HEK293 (cell line): ENCODE measurements at regions not wholly inside any gene's neighbourhood (a gene's known extent, or its start where the extent isn't known, plus 50 kb on each side); places are given as distances from the start of the nearest gene placed in this dataset.

Experiments
- CTCF ChIA-PET: fragments of 350-600 bp; formaldehyde crosslinking; extraction: SDS; loops from one replicate; lab custom pipeline; 2021; ENCODE audit warnings: antibody characterized with exemption; lab: Yijun Ruan, JAX
- POLR2A ChIA-PET: fragments of 300-600 bp; formaldehyde crosslinking; extraction: SDS; loops from one replicate; lab custom pipeline; 2020; ENCODE audit warnings: antibody characterized with exemption, inconsistent platforms; lab: Yijun Ruan, JAX
- H3K27ac ChIP-seq: fragments of 200-500 bp; sonication (Bioruptor generic); 2 replicates; pipeline ENCODE4 v1.5.1; 2014; ENCODE audit warnings: low read depth, low read length, control low read depth, inconsistent platforms; ENCODE audit errors: extremely low read depth
- H3K36me3 ChIP-seq, 2 experiments: fragments of 200-500 bp in 1 of 2; sonication (Bioruptor generic) in 1 of 2; 1 replicate in 1 of 2; 2 replicates in 1 of 2; pipeline ENCODE4 v1.5.1; 2014 to 2017; ENCODE audit warnings: inconsistent platforms in 2 of 2, low read length in 2 of 2; ENCODE audit not compliant: control insufficient read depth in 2 of 2, insufficient read depth in 1 of 2
- H3K4me1 ChIP-seq: fragments of 200-500 bp; sonication (Bioruptor generic); 2 replicates; pipeline ENCODE4 v1.5.1; 2014; ENCODE audit warnings: mild to moderate bottlenecking, low read length, inconsistent platforms; ENCODE audit not compliant: control insufficient read depth, insufficient read depth
- H3K4me3 ChIP-seq: 2 replicates; pipeline ENCODE4 v1.5.1; 2011; ENCODE audit warnings: low read depth, mild to moderate bottlenecking, control low read depth, low read length, moderate library complexity
- H3K9me3 ChIP-seq: fragments of 200-500 bp; sonication (Bioruptor generic); 2 replicates; pipeline ENCODE4 v1.5.1; 2014; ENCODE audit warnings: low read depth, low read length, inconsistent platforms; ENCODE audit not compliant: control insufficient read depth, insufficient read depth
- GLI2 ChIP-seq: fragments of 450-650 bp; formaldehyde crosslinking; IDR thresholded peaks from 2 replicates; pipeline ENCODE4; 2017; ENCODE audit warnings: missing biosample characterization, missing genetic modification characterization, low read depth, borderline replicate concordance
- MZF1 ChIP-seq: fragments of 450-650 bp; formaldehyde crosslinking; IDR thresholded peaks from 2 replicates; pipeline ENCODE4 v1.5.1; 2017; ENCODE audit warnings: missing biosample characterization, missing genetic modification characterization, borderline replicate concordance
- RBAK ChIP-seq: fragments of 450-650 bp; formaldehyde crosslinking; IDR thresholded peaks from 2 replicates; pipeline ENCODE4 v1.5.1; 2016; ENCODE audit warnings: missing biosample characterization, missing genetic modification characterization
- ZBTB7A ChIP-seq: fragments of 450-650 bp; formaldehyde crosslinking; IDR thresholded peaks from 2 replicates; pipeline ENCODE4 v1.5.1; 2016; ENCODE audit warnings: low read depth, missing biosample characterization, missing genetic modification characterization
- ZNF112 ChIP-seq: fragments of 450-650 bp; formaldehyde crosslinking; IDR thresholded peaks from 2 replicates; pipeline ENCODE4 v1.5.0; 2017; ENCODE audit warnings: missing biosample characterization, missing genetic modification characterization
- ZNF114 ChIP-seq: fragments of 450-650 bp; formaldehyde crosslinking; IDR thresholded peaks from 2 replicates; pipeline ENCODE4 v1.5.0; 2017; ENCODE audit warnings: missing biosample characterization, missing genetic modification characterization
- ZNF121 ChIP-seq: fragments of 450-650 bp; formaldehyde crosslinking; IDR thresholded peaks from 2 replicates; pipeline ENCODE4 v1.5.1; 2016; ENCODE audit warnings: missing biosample characterization, missing genetic modification characterization
- ZNF146 ChIP-seq: fragments of 450-650 bp; formaldehyde crosslinking; IDR thresholded peaks from 2 replicates; pipeline ENCODE4 v1.5.1; 2016; ENCODE audit warnings: missing biosample characterization, missing genetic modification characterization
- ZNF174 ChIP-seq: fragments of 450-650 bp; formaldehyde crosslinking; IDR thresholded peaks from 2 replicates; pipeline ENCODE4 v1.5.0; 2017; ENCODE audit warnings: missing biosample characterization, mild to moderate bottlenecking, missing genetic modification characterization
- ZNF175 ChIP-seq: fragments of 450-650 bp; formaldehyde crosslinking; IDR thresholded peaks from 2 replicates; pipeline ENCODE4 v1.5.1; 2016; ENCODE audit warnings: missing biosample characterization, missing genetic modification characterization
- ZNF19 ChIP-seq: fragments of 450-650 bp; formaldehyde crosslinking; IDR thresholded peaks from 2 replicates; pipeline ENCODE4; 2016; ENCODE audit warnings: missing biosample characterization, missing genetic modification characterization, low read depth
- ZNF239 ChIP-seq: fragments of 450-650 bp; formaldehyde crosslinking; IDR thresholded peaks from 2 replicates; pipeline ENCODE4 v1.5.1; 2016; ENCODE audit warnings: missing biosample characterization, missing genetic modification characterization
- ZNF266 ChIP-seq: fragments of 450-650 bp; formaldehyde crosslinking; IDR thresholded peaks from 2 replicates; pipeline ENCODE4 v1.5.1; 2016; ENCODE audit warnings: missing biosample characterization, missing genetic modification characterization, low read depth
- ZNF366 ChIP-seq: fragments of 450-650 bp; formaldehyde crosslinking; conservative IDR thresholded peaks from 2 replicates; pipeline ENCODE4 v1.5.1; 2016; ENCODE audit warnings: missing biosample characterization, missing genetic modification characterization
- ZNF514 ChIP-seq: fragments of 450-650 bp; formaldehyde crosslinking; IDR thresholded peaks from 2 replicates; pipeline ENCODE4 v1.5.1; 2016; ENCODE audit warnings: missing biosample characterization, missing genetic modification characterization
- ZNF549 ChIP-seq: fragments of 450-650 bp; IDR thresholded peaks from 2 replicates; pipeline ENCODE4 v1.5.1; 2018; ENCODE audit warnings: missing biosample characterization, missing genetic modification characterization, mild to moderate bottlenecking, inconsistent platforms, moderate library complexity
- ZNF596 ChIP-seq: fragments of 450-650 bp; IDR thresholded peaks from 2 replicates; pipeline ENCODE4 v1.5.0; 2018; ENCODE audit warnings: missing biosample characterization, mild to moderate bottlenecking, missing genetic modification characterization, moderate library complexity
- ZNF621 ChIP-seq: fragments of 450-650 bp; formaldehyde crosslinking; IDR thresholded peaks from 2 replicates; pipeline ENCODE4 v1.5.1; 2017; ENCODE audit warnings: missing biosample characterization, missing genetic modification characterization
- ZNF664 ChIP-seq: fragments of 450-650 bp; formaldehyde crosslinking; IDR thresholded peaks from 2 replicates; pipeline ENCODE4 v1.5.1; 2016; ENCODE audit warnings: missing biosample characterization, missing genetic modification characterization
- ZNF785 ChIP-seq: fragments of 450-650 bp; formaldehyde crosslinking; IDR thresholded peaks from 2 replicates; pipeline ENCODE4 v1.5.1; 2016; ENCODE audit warnings: missing biosample characterization, missing genetic modification characterization
- ZSCAN16 ChIP-seq: fragments of 450-650 bp; formaldehyde crosslinking; IDR thresholded peaks from 2 replicates; pipeline ENCODE4 v1.5.1; 2016; ENCODE audit warnings: missing biosample characterization, missing genetic modification characterization
- ZSCAN30 ChIP-seq: fragments of 450-650 bp; IDR thresholded peaks from 2 replicates; pipeline ENCODE4 v1.5.1; 2018; ENCODE audit warnings: missing biosample characterization, mild to moderate bottlenecking, missing genetic modification characterization, moderate library complexity
- TF ChIP-seq, protein P1 (sequence below): fragments of 450-650 bp; formaldehyde crosslinking; IDR thresholded peaks from 2 replicates; pipeline ENCODE4 v1.5.1; 2017; ENCODE audit warnings: missing biosample characterization, missing genetic modification characterization
- TF ChIP-seq, protein P2 (sequence below): fragments of 450-650 bp; formaldehyde crosslinking; IDR thresholded peaks from 2 replicates; pipeline ENCODE4; 2016; ENCODE audit warnings: missing biosample characterization, missing genetic modification characterization
- TF ChIP-seq, protein P3 (sequence below): fragments of 450-650 bp; formaldehyde crosslinking; IDR thresholded peaks from 2 replicates; pipeline ENCODE4 v1.5.1; 2016; ENCODE audit warnings: missing biosample characterization, missing genetic modification characterization, borderline replicate concordance
- TF ChIP-seq, protein P4 (sequence below): fragments of 450-650 bp; formaldehyde crosslinking; IDR thresholded peaks from 2 replicates; pipeline ENCODE4 v1.5.1; 2016; ENCODE audit warnings: missing biosample characterization, missing genetic modification characterization

DNA sequence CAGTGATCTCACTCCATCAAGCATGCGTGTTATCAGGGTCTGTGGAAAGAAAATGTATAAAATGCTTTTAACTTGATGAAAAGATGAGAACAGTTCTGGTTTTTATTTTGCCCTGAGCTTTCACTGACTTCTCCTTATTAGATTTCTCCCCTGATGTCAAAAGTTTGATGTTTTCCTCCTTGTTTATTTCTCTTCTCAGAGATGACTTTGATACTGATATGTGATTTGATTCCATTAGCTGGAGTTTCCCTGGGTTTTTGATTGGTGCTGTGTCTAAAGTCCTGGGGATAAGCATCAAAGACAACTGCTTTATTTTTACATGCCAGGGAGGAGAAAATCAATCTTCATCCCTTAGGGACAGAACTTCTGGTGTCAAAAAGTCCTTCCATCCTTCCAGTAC lies 510.0 kb downstream of the KCTD16 start (continued):
- TF ChIP-seq, protein P1, sequence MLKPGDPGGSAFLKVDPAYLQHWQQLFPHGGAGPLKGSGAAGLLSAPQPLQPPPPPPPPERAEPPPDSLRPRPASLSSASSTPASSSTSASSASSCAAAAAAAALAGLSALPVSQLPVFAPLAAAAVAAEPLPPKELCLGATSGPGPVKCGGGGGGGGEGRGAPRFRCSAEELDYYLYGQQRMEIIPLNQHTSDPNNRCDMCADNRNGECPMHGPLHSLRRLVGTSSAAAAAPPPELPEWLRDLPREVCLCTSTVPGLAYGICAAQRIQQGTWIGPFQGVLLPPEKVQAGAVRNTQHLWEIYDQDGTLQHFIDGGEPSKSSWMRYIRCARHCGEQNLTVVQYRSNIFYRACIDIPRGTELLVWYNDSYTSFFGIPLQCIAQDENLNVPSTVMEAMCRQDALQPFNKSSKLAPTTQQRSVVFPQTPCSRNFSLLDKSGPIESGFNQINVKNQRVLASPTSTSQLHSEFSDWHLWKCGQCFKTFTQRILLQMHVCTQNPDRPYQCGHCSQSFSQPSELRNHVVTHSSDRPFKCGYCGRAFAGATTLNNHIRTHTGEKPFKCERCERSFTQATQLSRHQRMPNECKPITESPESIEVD (tag by site-specific recombination), result no peak

DNA sequence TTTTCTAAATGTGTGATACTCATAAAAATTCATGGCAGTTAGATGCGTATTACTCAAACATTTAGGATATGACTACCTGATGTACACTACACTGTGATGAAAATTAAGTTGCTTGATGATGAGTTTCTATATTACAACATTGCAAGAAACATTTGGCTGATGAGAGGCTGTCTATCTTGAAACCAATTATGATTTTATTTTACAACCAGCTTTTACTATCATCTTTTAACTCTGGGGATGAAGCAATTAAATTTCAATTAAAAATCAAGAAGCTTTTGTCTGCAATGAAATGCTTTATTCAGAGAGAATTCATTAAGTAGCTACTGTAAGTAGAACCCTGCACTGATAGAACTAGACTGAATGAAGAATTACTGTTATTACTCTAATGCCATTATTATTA lies 500.4 kb downstream of the KCTD16 start:
- ChIA-PET CTCF (no interaction called here), POLR2A (no interaction called here)
- H3K9me3 ChIP-seq, result no peaks in the 10 kb centered on the region
- TF ChIP-seq ZNF366 (tag by site-specific recombination) (no peak), ZNF239 (tag by site-specific recombination) (no peak), ZNF146 (tag by site-specific recombination) (no peak)
- no peak overlapping the region for H3K27ac ChIP-seq
- no peaks in the 10 kb centered on the region for H3K36me3 ChIP-seq
- no peaks in the 10 kb centered on the region for H3K4me1 ChIP-seq
- no peak overlapping the region for H3K4me3 ChIP-seq

DNA sequence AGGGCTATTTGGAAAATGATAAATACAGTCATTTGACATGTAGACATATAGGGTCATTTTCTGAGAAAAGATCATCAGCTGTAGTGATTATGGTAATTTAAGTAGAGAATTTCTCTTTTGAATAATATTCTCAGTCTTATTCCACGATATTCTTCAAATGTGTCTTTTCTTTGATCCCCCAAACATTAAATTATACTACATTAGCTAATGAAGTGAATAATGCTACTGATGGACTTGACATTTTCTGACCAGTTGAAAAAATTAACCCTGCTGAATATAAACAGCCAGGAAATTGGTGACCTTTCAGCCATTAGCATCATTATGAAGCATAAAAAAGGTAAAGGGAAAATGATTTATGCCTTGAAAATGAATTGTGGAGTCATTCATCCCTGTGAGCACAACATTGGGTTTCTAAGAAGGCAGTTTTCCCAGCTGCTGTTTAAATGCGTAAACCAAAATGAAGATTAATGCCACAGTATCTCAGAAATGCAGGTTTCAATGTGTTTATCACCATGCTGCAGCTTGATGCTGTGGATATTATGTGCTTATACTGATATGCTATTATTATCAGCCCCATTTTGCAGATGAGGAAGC lies 489.1 kb downstream of the KCTD16 start:
- ChIA-PET CTCF (interaction anchor here (0.6 kb wide), 1 partner anchor 102 kb away, joined by 3 read pairs; no protein-coding TSS in a partner anchor), POLR2A (no interaction called here)
- Histone ChIP-seq H3K4me3 (no peak overlapping the region), H3K27ac (no peak overlapping the region), H3K9me3 (no peaks in the 10 kb centered on the region), H3K36me3 (no peaks in the 10 kb centered on the region)
- TF ChIP-seq ZNF175, result no peak
- no peak for TF ChIP-seq GLI2 (tag by site-specific recombination)
- TF ChIP-seq ZNF664, result no peak
- TF ChIP-seq ZNF621 (tag by site-specific recombination), result no peak
- TF ChIP-seq ZNF514 (tag by site-specific recombination), result no peak
- TF ChIP-seq ZNF121 (tag by site-specific recombination), result no peak
- TF ChIP-seq ZNF174 (tag by site-specific recombination), result no peak
- TF ChIP-seq ZBTB7A (tag by site-specific recombination), result no peak
- no peak for TF ChIP-seq ZNF112
- TF ChIP-seq ZNF549, result no peak
- TF ChIP-seq ZSCAN30, result no peak
- TF ChIP-seq ZNF596 (tag by site-specific recombination), result no peak
- no peak for TF ChIP-seq ZNF266 (tag by site-specific recombination)
- TF ChIP-seq, protein P2, sequence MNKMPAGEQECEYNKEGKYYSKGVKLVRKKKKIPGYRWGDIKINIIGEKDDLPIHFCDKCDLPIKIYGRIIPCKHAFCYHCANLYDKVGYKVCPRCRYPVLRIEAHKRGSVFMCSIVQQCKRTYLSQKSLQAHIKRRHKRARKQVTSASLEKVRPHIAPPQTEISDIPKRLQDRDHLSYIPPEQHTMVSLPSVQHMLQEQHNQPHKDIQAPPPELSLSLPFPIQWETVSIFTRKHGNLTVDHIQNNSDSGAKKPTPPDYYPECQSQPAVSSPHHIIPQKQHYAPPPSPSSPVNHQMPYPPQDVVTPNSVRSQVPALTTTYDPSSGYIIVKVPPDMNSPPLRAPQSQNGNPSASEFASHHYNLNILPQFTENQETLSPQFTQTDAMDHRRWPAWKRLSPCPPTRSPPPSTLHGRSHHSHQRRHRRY (tag by site-specific recombination), result no peak
- TF ChIP-seq, all 188 proteins: peak for 0
- no peaks in the 10 kb centered on the region for H3K4me1 ChIP-seq

DNA sequence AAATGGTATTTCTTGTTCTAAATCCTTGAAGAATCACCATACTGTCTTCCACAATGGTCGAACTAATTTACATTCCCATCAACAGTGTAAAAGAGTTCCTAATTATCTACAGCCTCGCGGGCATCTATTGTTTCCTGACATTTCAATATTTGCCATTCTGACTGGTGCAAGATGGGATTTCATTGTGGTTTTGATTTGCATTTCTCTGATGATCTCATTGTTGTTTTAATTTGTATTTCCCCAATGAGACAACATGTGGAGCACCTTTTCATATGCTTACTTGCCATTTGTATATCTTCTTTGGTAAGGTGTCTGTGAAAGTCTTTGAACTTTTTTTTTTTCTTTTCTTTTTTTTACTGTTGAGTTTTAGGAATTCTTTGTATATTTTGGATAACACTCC lies 473.6 kb downstream of the KCTD16 start:
- ChIA-PET CTCF (no interaction called here), POLR2A (no interaction called here)
- H3K4me3 ChIP-seq, result no peak overlapping the region
- TF ChIP-seq, protein P3, sequence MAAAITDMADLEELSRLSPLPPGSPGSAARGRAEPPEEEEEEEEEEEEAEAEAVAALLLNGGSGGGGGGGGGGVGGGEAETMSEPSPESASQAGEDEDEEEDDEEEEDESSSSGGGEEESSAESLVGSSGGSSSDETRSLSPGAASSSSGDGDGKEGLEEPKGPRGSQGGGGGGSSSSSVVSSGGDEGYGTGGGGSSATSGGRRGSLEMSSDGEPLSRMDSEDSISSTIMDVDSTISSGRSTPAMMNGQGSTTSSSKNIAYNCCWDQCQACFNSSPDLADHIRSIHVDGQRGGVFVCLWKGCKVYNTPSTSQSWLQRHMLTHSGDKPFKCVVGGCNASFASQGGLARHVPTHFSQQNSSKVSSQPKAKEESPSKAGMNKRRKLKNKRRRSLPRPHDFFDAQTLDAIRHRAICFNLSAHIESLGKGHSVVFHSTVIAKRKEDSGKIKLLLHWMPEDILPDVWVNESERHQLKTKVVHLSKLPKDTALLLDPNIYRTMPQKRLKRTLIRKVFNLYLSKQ (tag by site-specific recombination), result no peak
- TF ChIP-seq ZNF114 (tag by site-specific recombination) (no peak), ZNF785 (tag by site-specific recombination) (no peak), ZNF366 (tag by site-specific recombination) (no peak), RBAK (no peak), MZF1 (no peak), ZNF19 (tag by site-specific recombination) (no peak), ZSCAN16 (tag by site-specific recombination) (no peak)
- TF ChIP-seq, protein P4, sequence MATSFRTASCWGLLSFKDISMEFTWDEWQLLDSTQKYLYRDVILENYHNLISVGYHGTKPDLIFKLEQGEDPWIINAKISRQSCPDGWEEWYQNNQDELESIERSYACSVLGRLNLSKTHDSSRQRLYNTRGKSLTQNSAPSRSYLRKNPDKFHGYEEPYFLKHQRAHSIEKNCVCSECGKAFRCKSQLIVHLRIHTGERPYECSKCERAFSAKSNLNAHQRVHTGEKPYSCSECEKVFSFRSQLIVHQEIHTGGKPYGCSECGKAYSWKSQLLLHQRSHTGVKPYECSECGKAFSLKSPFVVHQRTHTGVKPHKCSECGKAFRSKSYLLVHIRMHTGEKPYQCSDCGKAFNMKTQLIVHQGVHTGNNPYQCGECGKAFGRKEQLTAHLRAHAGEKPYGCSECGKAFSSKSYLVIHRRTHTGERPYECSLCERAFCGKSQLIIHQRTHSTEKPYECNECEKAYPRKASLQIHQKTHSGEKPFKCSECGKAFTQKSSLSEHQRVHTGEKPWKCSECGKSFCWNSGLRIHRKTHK (tag by site-specific recombination), result no peak

More for the DNA sequence above, 473.6 kb downstream of the KCTD16 start:
- Histone ChIP-seq H3K9me3 (no peaks in the 10 kb centered on the region), H3K27ac (no peak overlapping the region), H3K36me3 (no peaks in the 10 kb centered on the region), H3K4me1 (no peaks in the 10 kb centered on the region)
